ENCODE measurements at regions not wholly inside any gene's neighbourhood (a gene's known extent, or its start where the extent isn't known, plus 50 kb on each side); places are given as distances from the start of the nearest gene placed in this dataset.

DNA sequence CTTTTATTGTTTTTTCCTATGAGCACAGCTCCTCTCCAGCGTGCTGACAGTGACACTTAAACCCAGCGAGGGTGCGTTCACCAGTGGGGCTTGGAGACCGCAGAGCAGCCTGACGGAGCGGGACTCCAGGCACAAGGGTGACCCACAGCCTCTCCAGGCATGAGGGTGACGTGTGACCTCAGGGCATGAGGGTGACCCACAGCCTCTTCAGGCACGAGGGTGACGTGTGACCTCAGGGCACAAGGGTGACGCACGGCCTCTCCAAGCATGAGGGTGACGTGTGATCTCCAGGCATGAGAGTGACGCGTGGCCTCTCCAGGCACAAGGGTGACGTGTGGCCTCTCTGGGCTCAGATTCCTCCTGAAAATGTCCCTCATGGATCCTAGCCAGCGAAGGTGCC is 164.3 kb upstream of the TCERG1L start:
- H3K4me3 ChIP-seq (ENCODE audit: control insufficient read depth, low read depth, low read length) = no peak overlapping the region
- TF ChIP-seq CTCF (IDR thresholded peaks at IDR 0.05; ENCODE audit: control insufficient read depth, insufficient read depth, low read depth, low read length, missing control alignments) = no peak
- no peak for DNase-seq (ENCODE audit: low read depth)

DNA sequence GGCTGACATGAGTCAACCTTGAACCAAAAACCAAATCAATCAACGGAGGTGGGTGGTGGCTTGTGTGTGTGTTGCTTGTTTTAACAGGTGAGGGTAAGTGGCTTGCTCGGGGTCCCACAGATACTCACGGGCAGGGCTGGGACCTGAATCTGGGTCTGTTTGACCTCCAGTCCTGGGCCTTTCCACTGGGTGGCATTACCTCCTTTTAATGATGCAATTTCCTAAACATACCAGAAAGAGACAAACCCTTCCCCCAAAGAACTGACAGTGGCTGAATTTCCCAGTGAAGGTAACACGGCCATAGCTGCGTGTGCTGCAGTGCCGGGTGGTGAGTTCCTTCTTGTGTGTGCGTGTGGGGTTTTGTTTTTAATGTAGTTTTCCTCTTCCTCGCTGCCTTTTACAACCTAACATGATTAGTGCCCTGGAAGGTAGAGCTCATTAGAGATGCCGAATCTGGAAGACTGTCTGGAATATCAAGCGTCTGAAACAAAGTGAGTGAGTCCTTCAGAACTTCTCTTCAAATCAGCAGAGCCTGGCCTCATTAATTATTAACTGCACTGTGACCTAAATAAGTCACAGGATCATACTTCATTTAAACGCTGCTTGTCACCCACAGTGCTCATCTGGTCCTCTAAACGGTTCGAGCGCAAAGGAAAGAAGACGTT is 166.1 kb upstream of the TCERG1L start:
- no peak for DNase-seq (ENCODE audit: low read depth)
- no peak overlapping the region for H3K4me3 ChIP-seq (ENCODE audit: control insufficient read depth, low read depth, low read length)
- no peak for TF ChIP-seq CTCF (IDR thresholded peaks at IDR 0.05; ENCODE audit: control insufficient read depth, insufficient read depth, low read depth, low read length, missing control alignments)

DNA sequence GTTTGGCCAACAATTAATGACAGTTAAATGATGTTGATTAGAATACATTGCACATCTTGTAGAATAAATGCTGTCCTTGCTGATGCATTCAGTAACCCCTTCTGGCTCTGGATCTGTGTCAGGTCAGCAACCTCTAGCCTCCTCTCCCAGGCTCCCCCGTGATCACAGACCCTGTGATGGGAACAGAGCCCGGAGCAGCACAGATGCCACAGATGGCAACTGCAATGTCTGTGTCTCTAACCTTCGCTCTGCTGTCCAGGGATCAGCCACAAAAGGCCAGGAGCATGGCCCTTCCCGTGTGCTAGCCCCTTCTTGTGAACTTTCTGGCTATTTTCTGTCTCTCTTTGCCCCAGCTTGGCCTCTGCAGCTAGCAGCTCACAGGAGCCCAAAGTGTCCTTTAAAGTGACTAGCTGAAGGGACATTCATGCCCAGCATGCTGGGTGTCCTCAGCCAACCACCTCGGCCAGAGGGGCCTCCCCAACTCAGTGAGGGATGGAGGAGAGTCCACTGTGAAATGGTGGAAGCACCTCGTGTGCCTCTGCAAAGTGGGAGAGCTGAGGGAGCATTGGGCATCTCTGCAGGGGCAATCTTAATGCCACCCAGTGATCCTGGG is 167.0 kb upstream of the TCERG1L start:
- no peak for DNase-seq (ENCODE audit: low read depth)
- no peak overlapping the region for H3K4me3 ChIP-seq (ENCODE audit: control insufficient read depth, low read depth, low read length)
- TF ChIP-seq CTCF (IDR thresholded peaks at IDR 0.05; ENCODE audit: control insufficient read depth, insufficient read depth, low read depth, low read length, missing control alignments) = no peak

DNA sequence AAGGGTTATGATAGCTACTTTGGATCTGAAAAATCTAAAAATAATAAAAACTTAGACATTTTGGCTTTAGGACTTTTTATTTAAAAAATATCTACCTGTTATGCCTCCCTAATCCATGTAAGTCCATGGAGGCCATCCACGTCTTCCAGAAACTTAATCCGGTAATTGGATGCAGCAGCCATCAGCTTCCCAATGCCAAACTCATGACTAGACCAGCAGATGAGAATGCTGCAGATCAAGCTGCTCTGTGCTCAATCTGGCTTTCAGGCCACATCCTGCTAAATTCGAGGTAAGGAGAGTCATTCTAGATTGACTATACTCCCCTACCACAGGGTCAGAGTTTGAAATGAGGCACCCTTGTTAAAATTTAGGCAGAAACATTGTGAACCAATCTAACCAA is 168.5 kb upstream of the TCERG1L start:
- DNase-seq (ENCODE audit: low read depth) = no peak
- TF ChIP-seq CTCF (IDR thresholded peaks at IDR 0.05; ENCODE audit: control insufficient read depth, insufficient read depth, low read depth, low read length, missing control alignments) = no peak

DNA sequence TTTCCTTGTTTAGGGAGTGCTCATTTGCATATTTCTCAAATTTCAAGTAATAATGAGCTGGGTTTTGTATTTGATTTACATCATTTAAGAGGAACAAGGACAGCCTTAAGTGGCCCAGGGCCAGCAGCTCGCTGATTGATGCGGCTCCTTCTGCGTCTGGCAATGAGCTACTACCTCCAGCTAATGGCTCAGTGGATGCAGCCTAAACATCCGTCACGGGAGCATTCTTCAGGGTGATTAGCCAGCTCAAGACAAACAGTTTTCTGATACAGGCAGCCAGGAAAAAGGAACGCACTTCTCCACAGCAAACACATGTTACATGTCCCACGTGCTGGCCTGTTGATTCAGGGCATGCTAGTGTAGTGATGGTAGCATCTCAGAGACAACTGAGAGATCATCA is 169.3 kb upstream of the TCERG1L start:
- no peak overlapping the region for H3K4me3 ChIP-seq (ENCODE audit: control insufficient read depth, low read depth, low read length)
- no peak for DNase-seq (ENCODE audit: low read depth)
- no peak for TF ChIP-seq CTCF (IDR thresholded peaks at IDR 0.05; ENCODE audit: control insufficient read depth, insufficient read depth, low read depth, low read length, missing control alignments)

More for the DNA sequence above, 168.5 kb upstream of the TCERG1L start:
- H3K4me3 ChIP-seq (ENCODE audit: control insufficient read depth, low read depth, low read length) = no peak overlapping the region

- TF ChIP-seq CTCF (IDR thresholded peaks at IDR 0.05; ENCODE audit: control insufficient read depth, insufficient read depth, low read depth, low read length, missing control alignments) = no peak
- H3K4me3 ChIP-seq (ENCODE audit: control insufficient read depth, low read depth, low read length) = no peak overlapping the region
- DNase-seq (ENCODE audit: low read depth) = no peak
These were observed 174.2 kb upstream of the TCERG1L start for GRCh38 chr10:131485732-131486131.

Measured in AG09309 (cell line).